SK-N-SH (cell line): ENCODE measurements at regions not wholly inside any gene's neighbourhood (a gene's known extent, or its start where the extent isn't known, plus 50 kb on each side); places are given as distances from the start of the nearest gene placed in this dataset.

Experiments used
- CTCF ChIA-PET: fragments of 300-600, 350-600 bp; formaldehyde crosslinking; extraction: SDS; loops from one replicate; lab custom pipeline; 2021; lab: Yijun Ruan, JAX
- POLR2A ChIA-PET: fragments of 350-600 bp; sonication (Branson Sonifier 250); formaldehyde crosslinking; extraction: SDS; loops from one replicate; lab custom pipeline; 2020; ENCODE audit warnings: antibody characterized with exemption, inconsistent platforms; lab: Yijun Ruan, JAX
- DNase-seq: peaks from one replicate; pipeline ENCODE4 v3.0.0; 2012
- H2AFZ ChIP-seq: fragments of 200-600 bp; sonication (generic); 2 replicates; pipeline ENCODE4 v1.8.1; 2016; ENCODE audit warnings: antibody characterized with exemption, mild to moderate bottlenecking, low read depth
- H3F3A ChIP-seq: fragments of 200-600 bp; sonication (generic); replicated peaks from 2 replicates; pipeline ENCODE3; 2016; ENCODE audit warnings: antibody characterized with exemption, mild to moderate bottlenecking; ENCODE audit not compliant: insufficient read depth
- H3K27ac ChIP-seq, 2 experiments: fragments of 200-500 bp in 1 of 2; fragments of 200-600 bp in 1 of 2; sonication (Bioruptor generic) in 1 of 2; sonication (generic), shearing (Covaris generic) in 1 of 2; 2 replicates each; pipeline versions ENCODE4 v1.5.1 to v1.6.1; 2014 to 2016; ENCODE audit warnings: low read depth in 2 of 2, inconsistent platforms in 1 of 2, low read length in 1 of 2, mild to moderate bottlenecking in 1 of 2, mixed read lengths in 1 of 2
- H3K27me3 ChIP-seq: fragments of 200-600 bp; sonication (generic), shearing (Covaris generic); 2 replicates; pipeline ENCODE4 v1.6.1; 2016; ENCODE audit warnings: mixed run types; ENCODE audit not compliant: insufficient read depth
- H3K36me3 ChIP-seq, 2 experiments: fragments of 200-500 bp in 1 of 2; fragments of 200-600 bp in 1 of 2; sonication (Bioruptor generic) in 1 of 2; sonication (generic) in 1 of 2; replicated peaks in 1 of 2; 2 replicates each; pipeline versions ENCODE3 to v1.5.1; 2014 to 2016; ENCODE audit warnings: low read length in 1 of 2, mild to moderate bottlenecking in 1 of 2; ENCODE audit not compliant: insufficient read depth in 2 of 2, control insufficient read depth in 1 of 2
- H3K4me1 ChIP-seq, 2 experiments: fragments of 200-500 bp in 1 of 2; fragments of 200-600 bp in 1 of 2; sonication (Bioruptor generic) in 1 of 2; sonication (generic), shearing (Covaris generic) in 1 of 2; 2 replicates each; pipeline versions ENCODE4 v1.5.1 to v1.6.1; 2014 to 2016; ENCODE audit warnings: low read depth in 1 of 2, low read length in 1 of 2, mixed run types in 1 of 2; ENCODE audit not compliant: insufficient read depth in 2 of 2, control insufficient read depth in 1 of 2
- H3K4me2 ChIP-seq: fragments of 200-600 bp; sonication (generic), shearing (Covaris generic); 2 replicates; pipeline ENCODE4 v1.6.1; 2017; ENCODE audit warnings: mixed run types
- H3K4me3 ChIP-seq, 2 experiments: fragments of 200-500 bp in 1 of 2; fragments of 200-600 bp in 1 of 2; sonication (Bioruptor generic) in 1 of 2; sonication (generic), shearing (Covaris generic) in 1 of 2; 2 replicates each; pipeline versions ENCODE4 v1.5.1 to v1.8.1; 2014 to 2016; ENCODE audit warnings: low read depth in 2 of 2, inconsistent platforms in 1 of 2, low read length in 1 of 2, mild to moderate bottlenecking in 1 of 2, mixed read lengths in 1 of 2, moderate library complexity in 1 of 2
- H3K79me2 ChIP-seq: fragments of 200-600 bp; sonication (generic); 2 replicates; pipeline ENCODE4 v1.8.1; 2017; ENCODE audit warnings: mild to moderate bottlenecking; ENCODE audit not compliant: insufficient read depth
- H3K9ac ChIP-seq: fragments of 200-600 bp; sonication (generic); 2 replicates; pipeline ENCODE4 v1.6.1; 2017; ENCODE audit warnings: mixed run types
- H3K9me2 ChIP-seq: fragments of 200-600 bp; sonication (generic); 2 replicates; pipeline ENCODE4 v1.6.1; 2017; ENCODE audit warnings: mixed run types
- H3K9me3 ChIP-seq: fragments of 200-600 bp; sonication (generic); 2 replicates; pipeline ENCODE4 v1.6.1; 2017; ENCODE audit warnings: mixed run types, mild to moderate bottlenecking, moderate library complexity
- H4K20me1 ChIP-seq: fragments of 200-600 bp; sonication (generic); 2 replicates; pipeline ENCODE4 v1.6.1; 2017; ENCODE audit warnings: mild to moderate bottlenecking, mixed run types; ENCODE audit not compliant: insufficient read depth
- FOSL2 ChIP-seq: IDR thresholded peaks from 2 replicates; pipeline ENCODE4 v1.4.0; 2012; ENCODE audit warnings: low read depth, mild to moderate bottlenecking, moderate library complexity, borderline replicate concordance
- FOXM1 ChIP-seq: IDR thresholded peaks from 2 replicates; pipeline ENCODE4 v1.4.0; 2012; ENCODE audit warnings: low read depth, mild to moderate bottlenecking
- GATA2 ChIP-seq: sonication (generic); formaldehyde crosslinking; IDR thresholded peaks from 2 replicates; pipeline ENCODE4 v1.5.0; 2020; ENCODE audit warnings: mild to moderate bottlenecking, missing genetic modification reagents
- JUND ChIP-seq: IDR thresholded peaks from 2 replicates; pipeline ENCODE4 v1.4.0; 2012
- NFIC ChIP-seq: IDR thresholded peaks from 2 replicates; pipeline ENCODE4 v1.4.0; 2012; ENCODE audit warnings: borderline replicate concordance
- NRF1 ChIP-seq: IDR thresholded peaks from 2 replicates; pipeline ENCODE4 v1.6.1; 2012; ENCODE audit warnings: low read depth, mild to moderate bottlenecking, low read length
- POLR2AphosphoS5 ChIP-seq: IDR thresholded peaks from 2 replicates; pipeline ENCODE4 v1.6.1; 2012; ENCODE audit warnings: low read depth, low read length
- RAD21 ChIP-seq: IDR thresholded peaks from 2 replicates; pipeline ENCODE4 v1.6.1; 2012; ENCODE audit warnings: mild to moderate bottlenecking, low read length
- RFX5 ChIP-seq: IDR thresholded peaks from 2 replicates; pipeline ENCODE4 v1.6.1; 2012; ENCODE audit warnings: mild to moderate bottlenecking, improper control_type of control experiment, low read length
- RXRA ChIP-seq: IDR thresholded peaks from 2 replicates; pipeline ENCODE4 v1.4.0; 2012; ENCODE audit warnings: low read depth, mild to moderate bottlenecking, borderline replicate concordance
- SIN3A ChIP-seq: IDR thresholded peaks from 2 replicates; pipeline ENCODE4 v1.6.1; 2012; ENCODE audit warnings: low read depth, mild to moderate bottlenecking, low read length, moderate library complexity, borderline replicate concordance
- TAF1 ChIP-seq: IDR thresholded peaks from 2 replicates; pipeline ENCODE4 v1.6.1; 2012; ENCODE audit warnings: low read depth, mild to moderate bottlenecking, low read length, moderate library complexity, borderline replicate concordance
- TCF12 ChIP-seq: IDR thresholded peaks from 2 replicates; pipeline ENCODE4 v1.4.0; 2012
- TEAD4 ChIP-seq: IDR thresholded peaks from 2 replicates; pipeline ENCODE4 v1.4.0; 2012; ENCODE audit warnings: mild to moderate bottlenecking, borderline replicate concordance; ENCODE audit not compliant: insufficient read depth
- YY1 ChIP-seq: IDR thresholded peaks from 2 replicates; pipeline ENCODE4 v1.4.0; 2012; ENCODE audit warnings: low read depth, mild to moderate bottlenecking
- WGBS: methylation state at CpG from one replicate; pipeline ENCODE4 v1.1.6; 2017; ENCODE audit warnings: low lambda C conversion rate; 5-methylcytosine and 5-hydroxymethylcytosine counted together
- TF ChIP-seq, protein P1 (sequence below): IDR thresholded peaks from 2 replicates; pipeline ENCODE4; 2012
- TF ChIP-seq, protein P2 (sequence below): IDR thresholded peaks from 2 replicates; pipeline ENCODE4 v1.4.0; 2012; ENCODE audit warnings: low read depth
- TF ChIP-seq, protein P3 (sequence below): IDR thresholded peaks from 2 replicates; pipeline ENCODE4 v1.6.1; 2012; ENCODE audit warnings: mild to moderate bottlenecking, low read depth, low read length, moderate library complexity
- TF ChIP-seq, protein P4 (sequence below): fragments of 200-600 bp; sonication (generic); IDR thresholded peaks from 2 replicates; pipeline ENCODE4 v1.6.1; 2017; ENCODE audit warnings: antibody characterized with exemption, mild to moderate bottlenecking, moderate library complexity
- TF ChIP-seq, protein P5 (sequence below): fragments of 150-350 bp; IDR thresholded peaks from 2 replicates; pipeline ENCODE4 v1.6.1; 2017; ENCODE audit warnings: antibody characterized with exemption, low read length, low read depth, borderline replicate concordance

DNA sequence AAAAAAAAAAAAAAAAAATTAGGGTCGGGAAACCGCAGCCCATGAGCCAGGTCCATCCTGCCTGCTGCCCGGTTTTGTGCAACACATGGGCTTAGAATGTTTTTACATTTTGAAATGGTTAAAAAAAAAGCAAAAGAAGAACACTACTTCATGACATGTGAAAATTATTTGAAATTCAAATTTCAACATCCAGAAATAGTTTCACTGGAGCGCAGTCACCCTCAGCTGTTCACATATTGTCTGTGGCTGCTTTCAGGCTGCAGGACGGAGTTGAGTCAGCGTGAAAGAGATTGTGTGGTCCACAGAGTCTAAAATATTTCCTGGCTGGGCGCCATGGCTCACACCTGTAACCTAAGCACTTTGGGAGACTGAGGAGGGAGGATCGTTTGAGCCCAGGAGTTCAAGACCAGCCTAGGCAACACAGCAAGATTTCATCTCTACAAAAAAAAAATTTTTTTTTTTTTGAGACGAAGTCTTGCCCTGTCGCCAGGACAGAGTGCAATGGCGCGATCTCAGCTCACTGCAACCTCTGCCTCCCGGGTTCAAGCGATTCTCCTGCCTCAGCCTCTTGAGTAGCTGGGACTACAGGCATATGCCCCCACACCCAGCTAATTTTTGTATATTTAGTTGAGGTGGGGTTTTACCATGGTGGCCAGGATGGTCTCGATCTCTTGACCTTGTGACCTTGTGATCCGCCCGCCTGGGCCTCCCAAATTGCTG lies 63.9 kb upstream of the ECHDC3 start:
- no peaks in the 10 kb centered on the region for H3F3A ChIP-seq
- H3K4me2 ChIP-seq, result no peak overlapping the region
- H3K36me3 ChIP-seq, result no peaks in the 10 kb centered on the region
- no peak overlapping the region for H3K4me3 ChIP-seq
- CTCF ChIA-PET, result no interaction called here
- DNase-seq, result no peak
- H3K9me2 ChIP-seq, result no peaks in the 10 kb centered on the region
- no peaks in the 10 kb centered on the region for H3K9me3 ChIP-seq
- no peak overlapping the region for H3K27ac ChIP-seq
- 74% methylated on average over 16 of the region's 17 CpGs for WGBS
- no peak overlapping the region for H3K9ac ChIP-seq
- POLR2A ChIA-PET, result no interaction called here
- no peaks in the 10 kb centered on the region for H4K20me1 ChIP-seq
- no peak overlapping the region for H2AFZ ChIP-seq
- peaks cover 7 to 14% of the 10 kb centered on the region in 2 experiments; a peak in 3 of 4 replicates for H3K4me1 ChIP-seq
- no peak for TF ChIP-seq SIN3A
- no peak for TF ChIP-seq TEAD4
- TF ChIP-seq RFX5, result no peak
- TF ChIP-seq, protein P1, sequence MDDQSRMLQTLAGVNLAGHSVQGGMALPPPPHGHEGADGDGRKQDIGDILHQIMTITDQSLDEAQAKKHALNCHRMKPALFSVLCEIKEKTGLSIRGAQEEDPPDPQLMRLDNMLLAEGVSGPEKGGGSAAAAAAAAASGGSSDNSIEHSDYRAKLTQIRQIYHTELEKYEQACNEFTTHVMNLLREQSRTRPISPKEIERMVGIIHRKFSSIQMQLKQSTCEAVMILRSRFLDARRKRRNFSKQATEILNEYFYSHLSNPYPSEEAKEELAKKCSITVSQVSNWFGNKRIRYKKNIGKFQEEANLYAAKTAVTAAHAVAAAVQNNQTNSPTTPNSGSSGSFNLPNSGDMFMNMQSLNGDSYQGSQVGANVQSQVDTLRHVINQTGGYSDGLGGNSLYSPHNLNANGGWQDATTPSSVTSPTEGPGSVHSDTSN, result no peak
- TF ChIP-seq RXRA, result no peak
- no peak for TF ChIP-seq RAD21
- TF ChIP-seq JUND, result no peak
- TF ChIP-seq FOXM1, result no peak
- no peak for TF ChIP-seq FOSL2
- TF ChIP-seq, protein P2, sequence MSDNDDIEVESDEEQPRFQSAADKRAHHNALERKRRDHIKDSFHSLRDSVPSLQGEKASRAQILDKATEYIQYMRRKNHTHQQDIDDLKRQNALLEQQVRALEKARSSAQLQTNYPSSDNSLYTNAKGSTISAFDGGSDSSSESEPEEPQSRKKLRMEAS, result no peak
- no peak for TF ChIP-seq POLR2AphosphoS5
- TF ChIP-seq TCF12, result no peak
- no peak for TF ChIP-seq NRF1
- TF ChIP-seq, protein P3, sequence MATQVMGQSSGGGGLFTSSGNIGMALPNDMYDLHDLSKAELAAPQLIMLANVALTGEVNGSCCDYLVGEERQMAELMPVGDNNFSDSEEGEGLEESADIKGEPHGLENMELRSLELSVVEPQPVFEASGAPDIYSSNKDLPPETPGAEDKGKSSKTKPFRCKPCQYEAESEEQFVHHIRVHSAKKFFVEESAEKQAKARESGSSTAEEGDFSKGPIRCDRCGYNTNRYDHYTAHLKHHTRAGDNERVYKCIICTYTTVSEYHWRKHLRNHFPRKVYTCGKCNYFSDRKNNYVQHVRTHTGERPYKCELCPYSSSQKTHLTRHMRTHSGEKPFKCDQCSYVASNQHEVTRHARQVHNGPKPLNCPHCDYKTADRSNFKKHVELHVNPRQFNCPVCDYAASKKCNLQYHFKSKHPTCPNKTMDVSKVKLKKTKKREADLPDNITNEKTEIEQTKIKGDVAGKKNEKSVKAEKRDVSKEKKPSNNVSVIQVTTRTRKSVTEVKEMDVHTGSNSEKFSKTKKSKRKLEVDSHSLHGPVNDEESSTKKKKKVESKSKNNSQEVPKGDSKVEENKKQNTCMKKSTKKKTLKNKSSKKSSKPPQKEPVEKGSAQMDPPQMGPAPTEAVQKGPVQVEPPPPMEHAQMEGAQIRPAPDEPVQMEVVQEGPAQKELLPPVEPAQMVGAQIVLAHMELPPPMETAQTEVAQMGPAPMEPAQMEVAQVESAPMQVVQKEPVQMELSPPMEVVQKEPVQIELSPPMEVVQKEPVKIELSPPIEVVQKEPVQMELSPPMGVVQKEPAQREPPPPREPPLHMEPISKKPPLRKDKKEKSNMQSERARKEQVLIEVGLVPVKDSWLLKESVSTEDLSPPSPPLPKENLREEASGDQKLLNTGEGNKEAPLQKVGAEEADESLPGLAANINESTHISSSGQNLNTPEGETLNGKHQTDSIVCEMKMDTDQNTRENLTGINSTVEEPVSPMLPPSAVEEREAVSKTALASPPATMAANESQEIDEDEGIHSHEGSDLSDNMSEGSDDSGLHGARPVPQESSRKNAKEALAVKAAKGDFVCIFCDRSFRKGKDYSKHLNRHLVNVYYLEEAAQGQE, result no peak
- TF ChIP-seq, protein P4, sequence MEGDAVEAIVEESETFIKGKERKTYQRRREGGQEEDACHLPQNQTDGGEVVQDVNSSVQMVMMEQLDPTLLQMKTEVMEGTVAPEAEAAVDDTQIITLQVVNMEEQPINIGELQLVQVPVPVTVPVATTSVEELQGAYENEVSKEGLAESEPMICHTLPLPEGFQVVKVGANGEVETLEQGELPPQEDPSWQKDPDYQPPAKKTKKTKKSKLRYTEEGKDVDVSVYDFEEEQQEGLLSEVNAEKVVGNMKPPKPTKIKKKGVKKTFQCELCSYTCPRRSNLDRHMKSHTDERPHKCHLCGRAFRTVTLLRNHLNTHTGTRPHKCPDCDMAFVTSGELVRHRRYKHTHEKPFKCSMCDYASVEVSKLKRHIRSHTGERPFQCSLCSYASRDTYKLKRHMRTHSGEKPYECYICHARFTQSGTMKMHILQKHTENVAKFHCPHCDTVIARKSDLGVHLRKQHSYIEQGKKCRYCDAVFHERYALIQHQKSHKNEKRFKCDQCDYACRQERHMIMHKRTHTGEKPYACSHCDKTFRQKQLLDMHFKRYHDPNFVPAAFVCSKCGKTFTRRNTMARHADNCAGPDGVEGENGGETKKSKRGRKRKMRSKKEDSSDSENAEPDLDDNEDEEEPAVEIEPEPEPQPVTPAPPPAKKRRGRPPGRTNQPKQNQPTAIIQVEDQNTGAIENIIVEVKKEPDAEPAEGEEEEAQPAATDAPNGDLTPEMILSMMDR, result no peak
- no peak for TF ChIP-seq NFIC
- TF ChIP-seq YY1, result no peak
- TF ChIP-seq, protein P5, sequence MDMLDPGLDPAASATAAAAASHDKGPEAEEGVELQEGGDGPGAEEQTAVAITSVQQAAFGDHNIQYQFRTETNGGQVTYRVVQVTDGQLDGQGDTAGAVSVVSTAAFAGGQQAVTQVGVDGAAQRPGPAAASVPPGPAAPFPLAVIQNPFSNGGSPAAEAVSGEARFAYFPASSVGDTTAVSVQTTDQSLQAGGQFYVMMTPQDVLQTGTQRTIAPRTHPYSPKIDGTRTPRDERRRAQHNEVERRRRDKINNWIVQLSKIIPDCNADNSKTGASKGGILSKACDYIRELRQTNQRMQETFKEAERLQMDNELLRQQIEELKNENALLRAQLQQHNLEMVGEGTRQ, result no peak
- no peak for TF ChIP-seq GATA2 (CRISPR knock-in tag)
- no peak for TF ChIP-seq TAF1
- H3K79me2 ChIP-seq, result no peaks in the 10 kb centered on the region
- H3K27me3 ChIP-seq, result no peaks in the 10 kb centered on the region; the same call in 1 of the 2 replicates
